Osteoblast (primary cell): ENCODE measurements at regions not wholly inside any gene's neighbourhood (a gene's known extent, or its start where the extent isn't known, plus 50 kb on each side); places are given as distances from the start of the nearest gene placed in this dataset.

ENCODE experiments used
- DNase-seq: peaks from one replicate; pipeline ENCODE4 v3.0.0; 2011; ENCODE audit warnings: low spot score, mixed read lengths; ENCODE audit not compliant: insufficient read length; ENCODE audit errors: missing footprints
- H2AFZ ChIP-seq: 2 replicates; pipeline ENCODE4 v1.6.0; 2011; ENCODE audit warnings: mild to moderate bottlenecking, low read length
- H3K27ac ChIP-seq: 2 replicates; pipeline ENCODE4 v1.5.1; 2011; ENCODE audit warnings: mild to moderate bottlenecking, low read depth, low read length, moderate library complexity
- H3K27me3 ChIP-seq: 2 replicates; pipeline ENCODE4 v1.6.0; 2012; ENCODE audit warnings: mild to moderate bottlenecking, control low read depth, inconsistent platforms, low read length, moderate library complexity; ENCODE audit not compliant: insufficient read depth
- H3K36me3 ChIP-seq: 2 replicates; pipeline ENCODE4 v1.5.1; 2011; ENCODE audit warnings: mild to moderate bottlenecking, low read length, control low read depth, moderate library complexity; ENCODE audit not compliant: insufficient read depth
- H3K4me1 ChIP-seq: 2 replicates; pipeline ENCODE4 v1.5.1; 2011; ENCODE audit warnings: mild to moderate bottlenecking, low read length, control low read depth, moderate library complexity; ENCODE audit not compliant: insufficient read depth
- H3K4me2 ChIP-seq: 2 replicates; pipeline ENCODE4 v1.6.0; 2011; ENCODE audit warnings: mild to moderate bottlenecking, low read length; ENCODE audit not compliant: insufficient read depth
- H3K4me3 ChIP-seq: fragments of 200-600 bp; sonication (generic); 3 replicates; pipeline ENCODE4 v1.5.1; 2012; ENCODE audit warnings: mild to moderate bottlenecking, low read length, inconsistent platforms; ENCODE audit not compliant: insufficient read depth
- H3K79me2 ChIP-seq: 2 replicates; pipeline ENCODE4 v1.6.0; 2012; ENCODE audit warnings: mild to moderate bottlenecking, low read length, control low read depth, inconsistent platforms; ENCODE audit not compliant: insufficient read depth
- H3K9me3 ChIP-seq: 2 replicates; pipeline ENCODE4 v1.5.1; 2011; ENCODE audit warnings: low read depth, low read length, control low read depth
- H4K20me1 ChIP-seq: 2 replicates; pipeline ENCODE4 v1.6.0; 2012; ENCODE audit warnings: mild to moderate bottlenecking, low read length, control low read depth; ENCODE audit not compliant: insufficient read depth
- CTCF ChIP-seq: IDR thresholded peaks from 2 replicates; pipeline ENCODE4 v1.5.1; 2011; ENCODE audit warnings: mild to moderate bottlenecking, low read depth, low read length, moderate library complexity; ENCODE audit errors: extremely low read depth

GRCh38 chr12:41908206-41908605 is 236.5 kb downstream of the GXYLT1 start:
- DNase-seq = no peak
- no peak for TF ChIP-seq CTCF
- no peak overlapping the region for H3K27ac ChIP-seq

GRCh38 chr12:41907550-41907949 is 237.1 kb downstream of the GXYLT1 start:
- peak; percentile 17 for DNase-seq
- TF ChIP-seq CTCF = no peak
- Histone ChIP-seq H3K36me3 (no peaks in the 10 kb centered on the region), H3K27ac (no peak overlapping the region), H3K4me2 (no peak overlapping the region), H3K79me2 (no peaks in the 10 kb centered on the region), H4K20me1 (no peaks in the 10 kb centered on the region), H3K4me1 (no peaks in the 10 kb centered on the region), H3K9me3 (no peaks in the 10 kb centered on the region), H3K27me3 (no peaks in the 10 kb centered on the region), H2AFZ (no peak overlapping the region), H3K4me3 (no peak overlapping the region)

More at GRCh38 chr12:41908206-41908605, 236.5 kb downstream of the GXYLT1 start:
- Histone ChIP-seq H3K4me3 (no peak overlapping the region), H2AFZ (no peak overlapping the region), H4K20me1 (no peaks in the 10 kb centered on the region), H3K9me3 (no peaks in the 10 kb centered on the region), H3K36me3 (no peaks in the 10 kb centered on the region), H3K27me3 (no peaks in the 10 kb centered on the region), H3K4me1 (no peaks in the 10 kb centered on the region), H3K4me2 (no peak overlapping the region), H3K79me2 (no peaks in the 10 kb centered on the region)

DNA sequence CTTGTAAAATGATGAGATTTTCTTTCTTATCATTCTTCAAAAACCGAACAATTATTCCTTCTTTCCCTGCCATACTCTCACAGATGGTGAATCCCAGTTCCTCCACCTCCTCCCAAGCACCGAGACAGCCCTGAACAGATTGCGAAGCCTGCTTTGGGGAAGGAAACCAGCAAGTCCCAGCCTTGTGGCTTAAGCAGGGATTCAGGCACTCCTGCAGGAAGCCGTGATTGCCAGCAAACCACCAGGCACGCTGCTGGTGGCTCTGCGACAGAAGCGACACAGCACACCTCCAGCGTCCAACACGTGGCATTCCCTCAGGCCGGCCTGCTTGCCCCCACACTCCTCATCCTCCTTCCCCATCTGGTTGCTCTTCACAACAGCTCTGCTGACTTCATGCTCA is 237.7 kb downstream of the GXYLT1 start:
- Histone ChIP-seq H3K4me1 (no peaks in the 10 kb centered on the region), H3K79me2 (no peaks in the 10 kb centered on the region), H3K27ac (no peak overlapping the region), H3K27me3 (no peaks in the 10 kb centered on the region), H4K20me1 (no peaks in the 10 kb centered on the region), H3K4me3 (no peak overlapping the region), H3K4me2 (no peak overlapping the region), H3K36me3 (no peaks in the 10 kb centered on the region), H2AFZ (no peak overlapping the region), H3K9me3 (no peaks in the 10 kb centered on the region)
- no peak for TF ChIP-seq CTCF
- no peak for DNase-seq

- H3K4me1 ChIP-seq = no peaks in the 10 kb centered on the region
- no peak for TF ChIP-seq CTCF
- H3K27ac ChIP-seq = no peak overlapping the region
- no peak overlapping the region for H2AFZ ChIP-seq
- no peaks in the 10 kb centered on the region for H3K27me3 ChIP-seq
- H3K4me2 ChIP-seq = no peak overlapping the region
- no peak for DNase-seq
- no peak overlapping the region for H3K4me3 ChIP-seq
- no peaks in the 10 kb centered on the region for H4K20me1 ChIP-seq
- H3K36me3 ChIP-seq = no peaks in the 10 kb centered on the region
- H3K79me2 ChIP-seq = no peaks in the 10 kb centered on the region
- no peaks in the 10 kb centered on the region for H3K9me3 ChIP-seq
Observed at GRCh38 chr12:41905759-41906297, 238.8 kb downstream of the GXYLT1 start.
